SK-N-SH treated with all-trans-retinoic acid at 6 μM for 48 hours (cell line): ENCODE measurements at regions not wholly inside any gene's neighbourhood (a gene's known extent, or its start where the extent isn't known, plus 50 kb on each side); places are given as distances from the start of the nearest gene placed in this dataset.

Source experiments
- ARNTL ChIP-seq: fragments of 450-650 bp; formaldehyde crosslinking; IDR thresholded peaks from 2 replicates; pipeline ENCODE4 v1.5.0; 2020; ENCODE audit warnings: low read depth, mild to moderate bottlenecking, moderate library complexity, borderline replicate concordance
- CREB5 ChIP-seq: fragments of 250-450 bp; sonication (Bioruptor Pico); IDR thresholded peaks from 2 replicates; pipeline ENCODE4 v1.5.1; 2020; ENCODE audit warnings: low read depth, mild to moderate bottlenecking, moderate library complexity
- CSDC2 ChIP-seq: fragments of 250-450 bp; sonication (Bioruptor Pico); IDR thresholded peaks from 2 replicates; pipeline ENCODE4 v1.5.0; 2020; ENCODE audit warnings: mild to moderate bottlenecking, moderate library complexity
- ESRRG ChIP-seq: fragments of 250-450 bp; sonication (Bioruptor Pico); IDR thresholded peaks from 2 replicates; pipeline ENCODE4 v1.6.1; 2021; ENCODE audit warnings: mild to moderate bottlenecking
- PATZ1 ChIP-seq: fragments of 250-450 bp; sonication (Bioruptor Pico); IDR thresholded peaks from 2 replicates; pipeline ENCODE4 v1.8.0; 2020; ENCODE audit warnings: mild to moderate bottlenecking, moderate library complexity, borderline replicate concordance
- POU6F1 ChIP-seq: fragments of 250-450 bp; sonication (Bioruptor Pico); IDR thresholded peaks from 2 replicates; pipeline ENCODE4 v1.8.0; 2021; ENCODE audit warnings: low read depth, mild to moderate bottlenecking, moderate library complexity, borderline replicate concordance
- RARB ChIP-seq: fragments of 250-450 bp; sonication (Bioruptor Pico); IDR thresholded peaks from 2 replicates; pipeline ENCODE4 v1.8.0; 2021; ENCODE audit warnings: mild to moderate bottlenecking, moderate library complexity

GRCh38 chr2:138421315-138421970, 80.1 kb upstream of the SPOPL start:
- no peak for TF ChIP-seq CREB5 (CRISPR knock-in tag)
- TF ChIP-seq PATZ1 (CRISPR knock-in tag): no peak
- TF ChIP-seq RARB (CRISPR knock-in tag): no peak
- TF ChIP-seq ESRRG: no peak
- no peak for TF ChIP-seq POU6F1
- no peak for TF ChIP-seq ARNTL (CRISPR knock-in tag)
- TF ChIP-seq CSDC2 (CRISPR knock-in tag): no peak
